ENCODE measurements at regions not wholly inside any gene's neighbourhood (a gene's known extent, or its start where the extent isn't known, plus 50 kb on each side); places are given as distances from the start of the nearest gene placed in this dataset.

DNA sequence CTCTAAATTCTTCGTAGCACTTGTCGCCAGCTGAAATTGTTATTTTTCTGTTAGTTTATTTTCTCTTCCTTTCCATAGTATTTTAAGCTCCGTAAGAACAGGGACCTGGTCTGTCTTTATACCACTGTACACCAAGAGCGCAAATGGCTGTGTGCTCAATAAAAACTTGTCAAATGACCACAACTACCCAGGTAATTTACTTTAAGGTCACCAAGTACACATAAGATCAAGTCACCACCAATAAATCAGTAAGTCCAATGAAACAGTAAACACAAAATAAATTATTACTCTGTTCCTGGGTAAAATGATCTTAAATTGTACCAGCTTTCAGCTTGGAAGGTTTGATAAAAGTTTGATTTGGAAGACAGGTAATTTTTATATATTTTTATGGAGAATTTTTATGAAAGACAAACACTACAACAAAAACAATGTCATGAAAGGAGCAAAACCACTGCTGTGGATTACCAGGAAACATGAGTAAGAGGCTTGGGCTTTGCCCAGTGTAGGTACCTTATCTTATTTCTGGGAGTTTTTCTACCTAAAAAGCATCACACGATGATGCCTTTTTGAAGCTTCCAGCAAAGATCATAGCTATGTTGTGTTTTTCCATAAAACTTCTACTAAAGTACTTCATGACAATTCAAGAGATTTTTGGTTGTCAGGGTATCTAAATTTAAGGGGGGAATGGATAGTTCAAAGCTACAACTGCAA lies 406.8 kb downstream of the SHQ1 start:
- peak overlapping the region; percentile 84 for H3K27ac Mint-ChIP-seq
- H3K9me3 Mint-ChIP-seq = no peaks in the 10 kb centered on the region
- H3K36me3 Mint-ChIP-seq (ENCODE audit: low read depth) = peaks cover 80% of the 10 kb centered on the region
- peaks cover 94% of the 10 kb centered on the region for H3K4me1 Mint-ChIP-seq (ENCODE audit: low read depth)
- H3K4me3 Mint-ChIP-seq = peak overlapping the region; percentile 78
- intact Hi-C loops (cut with micrococcal nuclease) = loop anchor here (5.0 kb wide), 1 partner anchor 34 kb away; no protein-coding TSS in a partner anchor
- DNase-seq (ENCODE audit: low spot score) = no peak
- H3K27me3 Mint-ChIP-seq (ENCODE audit: insufficient read depth) = no peaks in the 10 kb centered on the region

DNA sequence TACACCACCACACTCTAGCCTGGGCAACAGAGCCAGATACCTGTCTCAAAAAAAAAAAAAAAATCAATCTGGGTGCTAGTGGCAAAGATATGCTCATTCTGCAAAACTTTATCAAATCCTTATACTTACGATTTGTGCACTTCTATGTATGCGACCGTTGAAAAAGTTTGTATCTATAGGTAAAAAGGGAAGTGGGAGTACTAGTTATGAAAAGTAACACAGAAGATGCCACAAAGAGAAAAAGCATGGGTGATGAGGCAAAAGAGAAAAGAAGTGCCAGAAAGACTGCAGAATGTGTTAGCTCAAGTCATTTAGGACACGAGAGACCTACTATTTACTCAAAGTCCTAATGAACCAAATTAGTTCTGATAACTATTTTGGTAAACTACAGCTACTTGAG lies 407.8 kb downstream of the SHQ1 start:
- Mint-ChIP-seq H3K27ac (no peak overlapping the region), H3K4me3 (peak overlapping the region; percentile 31), H3K9me3 (no peaks in the 10 kb centered on the region), H3K36me3 (ENCODE audit: low read depth) (peaks cover 77% of the 10 kb centered on the region), H3K27me3 (ENCODE audit: insufficient read depth) (no peaks in the 10 kb centered on the region), H3K4me1 (ENCODE audit: low read depth) (peaks cover 85% of the 10 kb centered on the region)
- DNase-seq (ENCODE audit: low spot score) = no peak
- intact Hi-C loops (cut with micrococcal nuclease) = loop anchor here (5.0 kb wide), 1 partner anchor 33 kb away; no protein-coding TSS in a partner anchor

DNA sequence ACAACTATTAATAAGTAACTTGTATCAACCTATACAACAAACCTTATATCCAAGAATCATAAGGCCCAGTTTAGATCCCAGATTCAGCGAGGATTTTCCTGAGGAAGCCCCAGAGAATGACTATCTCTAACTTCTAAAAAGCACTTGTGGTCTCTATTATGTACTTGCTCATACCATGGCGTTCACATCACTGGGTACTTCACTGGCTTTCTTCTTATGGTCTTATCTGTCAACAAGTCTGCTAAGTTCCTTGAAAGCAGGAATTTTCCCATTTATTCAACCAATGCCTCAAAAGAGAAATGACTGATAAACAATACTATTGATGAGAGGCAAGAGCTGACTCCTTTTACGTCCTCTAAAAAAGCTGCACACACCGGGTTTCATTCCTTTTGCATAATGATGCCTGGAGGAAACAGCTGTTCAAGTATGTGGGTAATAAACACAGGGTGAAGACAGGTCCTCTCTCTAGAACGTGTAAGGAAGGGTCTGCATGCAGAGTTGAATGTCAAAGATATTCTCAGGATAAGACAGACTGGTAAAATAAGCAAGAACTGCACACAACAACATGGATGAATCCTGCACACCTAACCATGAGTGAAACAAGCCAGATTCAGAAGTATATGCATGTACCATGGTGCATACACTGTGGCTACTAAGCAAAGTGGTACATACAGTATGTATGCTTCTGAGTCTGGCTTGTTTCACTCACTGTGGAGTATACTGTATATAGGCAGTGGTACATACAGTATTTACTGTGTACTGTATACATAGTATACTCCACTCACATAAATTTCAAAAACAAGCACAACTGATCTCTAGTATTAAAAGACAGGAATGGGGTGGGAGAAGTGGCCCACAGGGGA lies 408.7 kb downstream of the SHQ1 start:
- Mint-ChIP-seq H3K4me3 (no peak overlapping the region), H3K4me1 (ENCODE audit: low read depth) (peaks cover 84% of the 10 kb centered on the region), H3K9me3 (no peaks in the 10 kb centered on the region), H3K27ac (no peak overlapping the region), H3K27me3 (ENCODE audit: insufficient read depth) (no peaks in the 10 kb centered on the region), H3K36me3 (ENCODE audit: low read depth) (peaks cover 73% of the 10 kb centered on the region)
- intact Hi-C loops (cut with micrococcal nuclease) = loop anchor here (5.0 kb wide), 1 partner anchor 32 kb away; no protein-coding TSS in a partner anchor
- DNase-seq (ENCODE audit: low spot score) = no peak

DNA sequence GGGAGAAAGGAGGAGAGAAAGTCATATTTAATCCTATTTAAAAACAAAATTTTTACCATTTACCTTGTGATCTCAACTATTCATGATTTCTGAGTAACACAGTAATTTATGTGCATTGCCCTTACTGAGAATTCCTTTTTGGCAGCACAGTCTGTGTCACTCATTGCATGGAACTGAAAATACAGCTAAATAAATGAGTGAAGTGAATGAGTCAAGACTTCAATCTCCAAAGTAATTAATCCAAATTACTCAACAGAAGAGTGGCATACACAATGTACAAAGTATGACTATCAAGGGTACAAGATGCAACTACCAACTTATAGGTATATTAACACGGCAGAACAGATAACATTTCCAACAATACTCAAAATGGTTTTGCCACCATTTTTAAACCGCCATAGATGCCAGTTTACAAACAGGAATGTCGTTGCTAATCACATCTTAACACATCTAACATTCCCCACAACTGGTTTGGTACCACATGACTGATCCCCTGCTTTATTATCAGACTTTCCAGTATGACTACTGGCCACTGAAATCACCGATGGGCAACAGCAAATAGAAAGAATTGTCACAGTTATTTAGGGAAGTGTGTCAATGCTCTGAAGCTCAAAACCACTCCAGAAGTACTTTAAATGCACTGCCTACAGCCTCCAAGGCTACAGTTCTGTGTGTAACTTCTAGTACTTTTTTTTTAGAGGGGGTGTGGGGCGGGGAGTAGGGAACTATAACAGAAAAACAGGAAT lies 410.4 kb downstream of the SHQ1 start:
- Mint-ChIP-seq H3K27me3 (ENCODE audit: insufficient read depth) (no peaks in the 10 kb centered on the region), H3K4me1 (ENCODE audit: low read depth) (peaks cover 80% of the 10 kb centered on the region), H3K36me3 (ENCODE audit: low read depth) (peaks cover 58% of the 10 kb centered on the region), H3K9me3 (no peaks in the 10 kb centered on the region), H3K4me3 (no peak overlapping the region), H3K27ac (peak overlapping the region; percentile 56)
- intact Hi-C loops (cut with micrococcal nuclease) = loop anchor here (1.0 kb wide), 1 partner anchor 12 kb away; no protein-coding TSS in a partner anchor
- no peak for DNase-seq (ENCODE audit: low spot score)

DNA sequence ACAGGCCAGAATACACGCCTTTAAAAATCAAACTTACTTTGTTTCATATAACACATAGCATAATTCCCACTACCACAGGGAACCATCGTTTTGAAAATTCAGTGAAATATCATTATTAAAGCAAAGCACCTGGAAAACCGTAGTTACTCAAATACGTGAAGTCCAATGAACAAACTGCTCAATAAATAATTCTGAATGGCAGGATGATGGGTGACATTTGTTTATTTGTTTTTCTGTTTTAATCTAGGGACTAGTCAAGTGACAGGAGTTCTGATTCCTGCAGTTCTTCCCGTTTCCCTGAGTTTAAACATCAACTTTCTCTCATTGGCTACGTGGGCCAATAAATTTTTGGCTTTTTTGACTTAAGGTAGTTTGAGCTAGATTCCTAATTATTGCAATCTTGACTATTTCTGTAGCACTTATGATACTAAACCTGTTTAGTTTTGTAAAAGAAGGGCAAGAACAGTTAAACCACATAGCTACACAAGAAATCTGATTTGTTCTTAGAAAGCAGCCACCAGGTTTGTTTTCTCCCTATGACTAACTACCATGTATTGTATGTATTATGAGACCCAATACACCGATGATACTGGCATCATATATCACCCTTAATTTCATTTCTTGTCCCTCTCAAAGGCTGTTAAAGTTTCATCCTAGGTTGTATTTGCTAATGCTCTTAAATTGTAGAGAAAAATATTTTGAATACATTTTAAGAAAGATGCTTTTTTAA lies 411.2 kb downstream of the SHQ1 start:
- peaks cover 55% of the 10 kb centered on the region for H3K36me3 Mint-ChIP-seq (ENCODE audit: low read depth)
- H3K27me3 Mint-ChIP-seq (ENCODE audit: insufficient read depth) = no peaks in the 10 kb centered on the region
- H3K27ac Mint-ChIP-seq = peak overlapping the region; percentile 56
- no peaks in the 10 kb centered on the region for H3K9me3 Mint-ChIP-seq
- no peak for DNase-seq (ENCODE audit: low spot score)
- no peak overlapping the region for H3K4me3 Mint-ChIP-seq
- peaks cover 80% of the 10 kb centered on the region for H3K4me1 Mint-ChIP-seq (ENCODE audit: low read depth)
- intact Hi-C loops (cut with micrococcal nuclease) = loop anchor here (1.0 kb wide), 1 partner anchor 11 kb away; no protein-coding TSS in a partner anchor

DNA sequence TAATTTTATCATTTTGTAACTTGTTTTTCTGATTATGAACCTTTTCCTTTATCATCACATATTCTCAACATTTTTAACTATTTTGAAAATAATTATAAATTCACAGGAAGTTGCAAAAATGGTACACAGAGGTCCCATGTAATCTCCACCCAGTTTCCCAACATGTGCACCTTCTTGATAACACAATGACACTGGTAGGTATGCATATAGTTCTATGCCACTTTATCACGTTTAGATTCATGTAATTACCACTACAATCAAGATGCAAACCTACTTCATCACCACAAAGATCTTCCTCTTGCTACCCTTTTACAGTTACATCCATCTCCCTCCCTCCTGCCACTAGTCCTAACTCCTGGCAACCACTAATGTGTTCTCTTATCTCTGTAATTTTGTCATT lies 413.9 kb downstream of the SHQ1 start:
- H3K36me3 Mint-ChIP-seq (ENCODE audit: low read depth) = peaks cover 36% of the 10 kb centered on the region
- no peak for DNase-seq (ENCODE audit: low spot score)
- no peak overlapping the region for H3K4me3 Mint-ChIP-seq
- H3K9me3 Mint-ChIP-seq = no peaks in the 10 kb centered on the region
- H3K27ac Mint-ChIP-seq = no peak overlapping the region
- no peaks in the 10 kb centered on the region for H3K27me3 Mint-ChIP-seq (ENCODE audit: insufficient read depth)
- peaks cover 63% of the 10 kb centered on the region for H3K4me1 Mint-ChIP-seq (ENCODE audit: low read depth)
- intact Hi-C loops (cut with micrococcal nuclease) = no loop called here

DNA sequence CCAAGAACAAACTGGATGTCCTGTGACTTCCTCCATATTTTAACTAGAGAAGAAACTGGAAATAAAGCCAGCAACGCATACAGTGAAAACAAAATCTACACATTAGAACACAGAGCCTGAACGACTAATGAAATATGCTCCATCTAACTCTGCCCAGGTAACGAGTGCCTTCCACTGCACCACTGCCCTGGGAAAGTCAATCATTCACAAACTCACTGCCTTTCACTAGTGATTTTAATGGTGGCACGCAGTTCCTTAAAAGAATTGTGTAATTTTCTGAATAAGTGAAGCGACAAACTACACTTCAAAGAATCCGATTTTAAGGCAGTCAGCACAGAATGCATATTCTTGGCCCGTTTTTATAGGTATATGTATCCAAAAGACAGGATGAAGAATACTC lies 416.0 kb downstream of the SHQ1 start:
- Mint-ChIP-seq H3K4me3 (no peak overlapping the region), H3K9me3 (no peaks in the 10 kb centered on the region), H3K4me1 (ENCODE audit: low read depth) (peaks cover 63% of the 10 kb centered on the region), H3K27me3 (ENCODE audit: insufficient read depth) (no peaks in the 10 kb centered on the region), H3K27ac (no peak overlapping the region), H3K36me3 (ENCODE audit: low read depth) (peaks cover 20% of the 10 kb centered on the region)
- DNase-seq (ENCODE audit: low spot score) = no peak
- intact Hi-C loops (cut with micrococcal nuclease) = no loop called here

DNA sequence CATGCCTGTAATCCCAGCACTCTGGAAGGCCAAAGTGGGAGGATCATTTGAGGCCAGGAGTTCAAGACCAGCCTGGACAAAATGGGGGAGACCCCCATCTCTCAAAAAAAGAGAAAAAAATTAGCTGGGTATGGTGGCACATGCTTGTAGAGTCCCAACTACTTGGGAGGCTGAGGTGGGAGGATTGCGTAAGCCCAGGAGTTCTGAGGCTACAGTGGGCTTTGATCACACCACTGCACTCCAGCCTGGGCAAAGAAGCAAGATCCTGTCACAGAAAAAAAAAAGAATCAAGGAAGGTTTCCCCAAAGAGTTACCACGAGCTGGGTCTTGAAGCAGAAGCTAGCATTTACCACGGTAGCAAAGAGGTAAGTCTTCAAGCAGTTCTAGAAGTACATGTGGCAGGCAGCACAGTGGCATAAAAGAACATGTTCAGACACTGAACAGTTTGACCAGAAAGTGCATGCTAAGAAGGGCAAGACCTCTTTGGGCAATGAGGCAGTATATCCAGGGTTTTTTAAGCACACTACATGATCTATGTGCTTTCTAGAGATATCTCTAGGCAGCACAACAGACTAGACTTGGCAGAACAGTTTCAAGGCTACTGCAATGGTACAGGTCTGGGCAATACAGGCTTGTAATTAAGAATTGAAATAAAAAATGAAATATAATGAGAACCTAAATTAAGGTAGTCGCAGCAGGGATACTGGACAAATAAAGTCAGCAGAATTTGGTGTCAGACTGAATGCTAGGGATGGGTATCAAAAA lies 418.5 kb downstream of the SHQ1 start:
- intact Hi-C loops (cut with micrococcal nuclease) = loop anchor here (5.0 kb wide), 7 partner anchors 167 to 707 kb away; no protein-coding TSS in a partner anchor
- Mint-ChIP-seq H3K4me3 (no peak overlapping the region), H3K36me3 (ENCODE audit: low read depth) (peaks cover 17% of the 10 kb centered on the region), H3K27ac (no peak overlapping the region), H3K9me3 (no peaks in the 10 kb centered on the region), H3K4me1 (ENCODE audit: low read depth) (peaks cover 72% of the 10 kb centered on the region), H3K27me3 (ENCODE audit: insufficient read depth) (no peaks in the 10 kb centered on the region)
- DNase-seq (ENCODE audit: low spot score) = no peak

DNA sequence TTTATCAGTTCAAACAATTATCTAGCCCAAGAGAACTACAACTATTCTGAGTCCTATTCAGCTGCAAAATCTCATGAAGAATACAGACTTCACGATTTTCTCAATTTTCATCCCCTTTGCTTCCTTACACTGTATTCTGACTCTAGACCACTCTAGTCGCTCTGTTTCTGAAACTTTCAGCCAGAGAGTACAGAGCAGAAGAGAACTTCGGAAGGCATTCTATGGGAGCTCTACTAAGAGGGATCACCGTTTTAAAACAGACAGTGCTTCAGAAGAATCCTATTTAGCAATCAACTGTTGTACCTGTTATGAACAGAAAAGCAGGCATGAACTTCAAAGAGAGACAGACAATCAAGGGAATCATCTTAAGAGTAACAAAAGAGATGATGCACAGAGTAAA lies 419.4 kb downstream of the SHQ1 start:
- H3K27me3 Mint-ChIP-seq (ENCODE audit: insufficient read depth) = no peaks in the 10 kb centered on the region
- peaks cover 65% of the 10 kb centered on the region for H3K4me1 Mint-ChIP-seq (ENCODE audit: low read depth)
- intact Hi-C loops (cut with micrococcal nuclease) = loop anchor here (5.0 kb wide), 7 partner anchors 167 to 707 kb away; no protein-coding TSS in a partner anchor
- H3K9me3 Mint-ChIP-seq = no peaks in the 10 kb centered on the region
- peak overlapping the region; percentile 16 for H3K27ac Mint-ChIP-seq
- peak overlapping the region; percentile 19 for H3K4me3 Mint-ChIP-seq
- no peak for DNase-seq (ENCODE audit: low spot score)
- peaks cover 13% of the 10 kb centered on the region for H3K36me3 Mint-ChIP-seq (ENCODE audit: low read depth)

DNA sequence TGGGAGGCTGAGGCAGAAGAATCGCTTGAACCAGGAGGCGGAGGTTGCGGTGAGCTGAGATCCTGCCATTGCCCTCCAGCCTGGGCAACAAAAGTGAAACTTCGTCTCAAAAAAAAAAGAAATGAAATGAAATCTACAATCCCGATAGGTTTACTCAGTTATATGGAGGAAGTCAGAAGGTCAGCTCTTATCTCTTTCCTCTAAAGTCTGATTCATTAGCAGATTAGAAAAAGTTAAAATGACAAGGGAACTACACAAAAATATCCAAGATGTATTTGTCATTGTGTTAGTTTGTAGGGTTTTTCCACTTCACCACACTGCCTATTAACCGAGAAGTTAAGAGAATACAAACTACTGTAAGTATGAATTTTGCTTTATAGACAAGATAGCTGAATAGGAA lies 420.6 kb downstream of the SHQ1 start:
- peaks cover 62% of the 10 kb centered on the region for H3K4me1 Mint-ChIP-seq (ENCODE audit: low read depth)
- no peaks in the 10 kb centered on the region for H3K9me3 Mint-ChIP-seq
- H3K4me3 Mint-ChIP-seq = peak overlapping the region; percentile 60
- intact Hi-C loops (cut with micrococcal nuclease) = loop anchor here (5.0 kb wide), 7 partner anchors 165 to 705 kb away; no protein-coding TSS in a partner anchor
- peaks cover 20% of the 10 kb centered on the region for H3K36me3 Mint-ChIP-seq (ENCODE audit: low read depth)
- no peaks in the 10 kb centered on the region for H3K27me3 Mint-ChIP-seq (ENCODE audit: insufficient read depth)
- no peak for DNase-seq (ENCODE audit: low spot score)
- H3K27ac Mint-ChIP-seq = peak overlapping the region; percentile 97

DNA sequence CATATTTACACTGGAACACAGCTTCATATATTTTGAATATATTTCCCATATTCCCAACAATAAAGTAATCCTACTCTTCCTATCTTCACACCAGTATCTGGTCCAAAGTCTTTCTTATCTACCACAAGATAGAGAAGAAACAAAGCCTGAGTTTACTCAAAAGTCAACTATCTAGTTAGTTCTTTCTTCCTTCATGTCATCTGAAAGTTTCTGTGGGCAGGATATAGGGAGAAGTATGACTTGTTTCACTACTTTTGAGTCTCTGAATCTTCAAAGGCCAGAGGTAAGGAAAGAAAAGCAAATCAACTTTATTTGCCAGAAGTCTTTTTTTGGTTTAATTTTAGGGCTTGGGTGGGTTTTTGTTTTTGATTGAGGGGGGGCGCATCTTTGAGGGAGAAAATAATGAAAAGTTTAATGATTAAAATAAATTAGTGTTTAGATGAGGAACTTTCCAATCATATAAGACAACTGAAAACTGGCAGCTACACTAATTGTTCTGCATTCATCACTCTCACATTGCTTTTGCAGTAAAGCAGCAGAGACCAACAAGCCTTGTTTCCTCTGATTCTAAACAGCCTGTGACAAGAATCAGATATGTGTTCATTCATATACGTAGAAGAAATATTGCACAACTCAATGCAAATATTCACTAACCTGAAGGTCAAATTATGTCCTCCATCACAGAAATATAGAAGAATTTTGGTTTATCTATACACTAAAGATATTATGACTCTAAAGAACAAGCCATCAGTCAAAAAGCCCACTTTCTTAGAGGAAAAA lies 421.4 kb downstream of the SHQ1 start:
- Mint-ChIP-seq H3K4me1 (ENCODE audit: low read depth) (peaks cover 62% of the 10 kb centered on the region), H3K4me3 (peak overlapping the region; percentile 69), H3K27ac (peak overlapping the region; percentile 97), H3K36me3 (ENCODE audit: low read depth) (peaks cover 28% of the 10 kb centered on the region), H3K9me3 (peaks cover 7% of the 10 kb centered on the region), H3K27me3 (ENCODE audit: insufficient read depth) (no peaks in the 10 kb centered on the region)
- intact Hi-C loops (cut with micrococcal nuclease) = loop anchor here (1.0 to 5.0 kb wide), 15 partner anchors 9 to 705 kb away; no protein-coding TSS in a partner anchor
- no peak for DNase-seq (ENCODE audit: low spot score)

Measured in activated T-helper 1 cell treated with anti-CD3 and anti-CD28 coated beads, Interleukin-12 subunit alpha, Interleukin-12 subunit beta, Interleukin-2, Interleukin-4 antibody, amounts not matched to agents 30 ng/mL and 10 ng/mL and 1 ng/mL, durations not matched to agents 14 hours and 24 hours and 36 hours (primary cell).